Activated CD4-positive, alpha-beta T cell treated with anti-CD3 and anti-CD28 coated beads, Interleukin-2, amount 10 ng/mL, durations not matched to agents 7 days and 5 days (primary cell): ENCODE measurements at regions not wholly inside any gene's neighbourhood (a gene's known extent, or its start where the extent isn't known, plus 50 kb on each side); places are given as distances from the start of the nearest gene placed in this dataset.

Experiments used
- CTCF ChIA-PET: fragments of 350-600 bp; sonication (Branson Sonifier 250); formaldehyde crosslinking; loops from one replicate; lab custom pipeline; 2021; ENCODE audit warnings: antibody characterized with exemption; lab: Charles Lee
- POLR2A ChIA-PET: fragments of 350-600 bp; sonication (Branson Sonifier 250); formaldehyde crosslinking; loops from one replicate; lab custom pipeline; 2021; ENCODE audit warnings: antibody characterized with exemption; lab: Charles Lee
- DNase-seq: peaks from one replicate; pipeline ENCODE4 v3.0.0-alpha.2; 2020
- H3K27ac Mint-ChIP-seq: one replicate; pipeline ENCODE4 v1.8.0; 2021; ENCODE audit warnings: mild to moderate bottlenecking, moderate library complexity, mixed read lengths
- H3K27me3 Mint-ChIP-seq: one replicate; pipeline ENCODE4 v1.8.0; 2021; ENCODE audit warnings: mixed read lengths
- H3K36me3 Mint-ChIP-seq: one replicate; pipeline ENCODE4 v1.8.0; 2021; ENCODE audit warnings: low read depth, mixed read lengths
- H3K4me1 Mint-ChIP-seq: one replicate; pipeline ENCODE4 v1.8.0; 2021; ENCODE audit warnings: mixed read lengths
- H3K4me3 Mint-ChIP-seq: one replicate; pipeline ENCODE4 v1.8.0; 2021; ENCODE audit warnings: mild to moderate bottlenecking, moderate library complexity, mixed read lengths
- H3K9me3 Mint-ChIP-seq: one replicate; pipeline ENCODE4 v1.8.0; 2021; ENCODE audit warnings: mixed read lengths

DNA sequence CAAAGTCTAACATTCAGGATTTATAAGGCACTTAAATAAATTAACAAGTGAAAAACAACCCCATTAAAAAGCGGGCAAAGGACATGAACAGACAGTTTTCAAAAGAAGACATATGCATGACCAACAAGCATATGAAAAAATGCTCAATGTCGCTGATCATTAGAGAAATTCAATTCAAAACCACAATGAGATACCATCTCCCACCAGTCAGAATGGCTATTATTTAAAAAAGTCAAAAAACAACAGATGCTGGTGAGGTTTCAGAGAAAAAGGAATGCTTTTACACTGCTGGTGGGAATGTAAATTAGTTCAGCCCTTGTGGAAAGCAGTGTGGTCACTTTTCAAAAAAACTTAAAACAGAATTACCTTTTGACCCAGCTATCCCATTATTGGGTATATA lies 60.7 kb upstream of the BDKRB2 start:
- Mint-ChIP-seq H3K27ac (no peak overlapping the region), H3K9me3 (no peaks in the 10 kb centered on the region), H3K36me3 (no peaks in the 10 kb centered on the region), H3K4me1 (no peaks in the 10 kb centered on the region), H3K4me3 (no peak overlapping the region), H3K27me3 (no peaks in the 10 kb centered on the region)
- no peak for DNase-seq
- POLR2A ChIA-PET: no interaction called here
- CTCF ChIA-PET: no interaction called here

DNA sequence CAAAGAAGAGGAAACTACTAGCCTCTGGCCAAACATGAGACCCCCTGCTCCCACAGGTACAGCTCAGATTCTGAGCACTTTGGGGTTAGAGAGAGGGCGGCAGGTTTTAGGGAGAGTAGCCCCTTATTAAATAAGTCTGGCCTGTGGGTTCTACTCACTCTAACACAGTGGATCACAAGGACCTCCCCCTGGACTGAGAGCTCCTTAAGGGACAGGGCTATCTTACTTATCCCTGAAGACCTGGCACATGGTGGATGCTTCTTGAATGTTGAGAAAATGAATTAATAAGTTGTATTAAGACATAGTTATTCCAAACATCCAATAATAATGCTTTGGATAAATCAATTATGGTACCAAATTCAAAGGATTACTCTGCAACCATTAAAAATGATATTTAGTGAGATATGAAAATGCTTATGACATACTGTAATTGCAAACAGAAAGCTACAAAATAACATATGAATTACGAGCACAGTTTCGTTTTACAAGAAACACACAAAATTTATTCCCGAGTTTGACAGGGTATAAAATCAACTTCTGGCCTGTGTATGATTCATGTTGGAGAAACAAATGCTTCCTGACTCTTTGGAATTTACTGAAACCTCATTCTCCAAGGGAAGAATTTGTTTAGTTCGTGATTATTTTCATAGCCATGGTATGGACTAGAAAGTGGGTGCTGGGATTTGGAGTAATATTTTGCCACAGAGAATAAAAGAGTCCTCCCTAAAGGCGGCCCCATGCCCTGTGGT lies 59.3 kb upstream of the BDKRB2 start:
- H3K36me3 Mint-ChIP-seq: no peaks in the 10 kb centered on the region
- no peaks in the 10 kb centered on the region for H3K9me3 Mint-ChIP-seq
- no peak overlapping the region for H3K4me3 Mint-ChIP-seq
- no peak for DNase-seq
- H3K4me1 Mint-ChIP-seq: no peaks in the 10 kb centered on the region
- ChIA-PET CTCF (interaction anchor here (1.1 kb wide), 1 partner anchor 14 kb away, joined by 3 read pairs; no protein-coding TSS in a partner anchor), POLR2A (no interaction called here)
- H3K27me3 Mint-ChIP-seq: no peaks in the 10 kb centered on the region
- no peak overlapping the region for H3K27ac Mint-ChIP-seq

DNA sequence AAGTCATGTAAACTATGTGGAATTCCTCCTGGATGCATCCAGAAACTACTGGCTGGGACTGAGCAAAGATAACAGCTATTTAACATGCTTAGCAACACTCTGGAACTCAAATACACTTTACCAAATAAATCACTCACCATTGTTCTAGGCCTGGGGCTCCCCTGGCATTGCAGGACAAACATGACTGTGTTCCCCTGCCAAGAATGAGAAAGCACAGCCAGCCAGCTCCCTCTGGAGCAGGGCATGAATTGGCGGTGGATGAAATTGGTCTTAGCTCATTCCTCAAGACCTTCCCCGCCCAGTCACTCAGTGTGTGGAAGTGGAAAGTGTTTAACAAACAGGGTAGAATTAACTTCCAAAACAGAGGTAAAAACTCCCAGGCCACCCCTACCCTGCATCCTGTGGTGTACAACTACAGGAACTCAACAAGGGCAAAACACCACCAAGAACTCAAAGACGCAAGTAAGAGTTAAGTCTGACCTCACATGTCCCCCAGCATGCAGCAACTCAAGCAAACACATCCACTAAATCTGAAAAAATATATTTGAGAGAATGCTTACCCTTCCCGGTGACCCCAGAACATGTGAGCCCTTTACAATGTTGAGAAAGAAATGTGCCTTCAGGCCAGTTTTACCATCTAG lies 58.4 kb upstream of the BDKRB2 start:
- ChIA-PET POLR2A (no interaction called here), CTCF (no interaction called here)
- no peak for DNase-seq

DNA sequence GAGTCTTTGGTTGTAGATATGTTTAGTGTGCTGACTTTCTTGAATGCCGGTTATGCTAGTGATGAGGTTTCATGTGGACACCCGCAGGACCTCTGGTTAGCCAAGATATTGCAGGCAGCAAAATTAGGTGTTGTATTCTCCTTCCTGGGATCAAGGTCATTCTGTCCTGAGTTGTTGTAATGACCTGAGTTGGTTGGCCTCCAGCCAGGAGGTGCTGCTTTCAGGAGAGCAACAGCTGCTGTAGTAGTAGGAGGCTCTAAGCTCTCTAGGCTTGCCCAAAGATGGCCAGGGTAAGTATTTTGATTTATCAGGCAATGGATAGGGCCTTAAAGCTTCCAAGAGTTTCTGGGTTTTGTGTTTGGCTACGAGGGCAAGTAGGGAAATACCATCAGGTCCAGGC lies 56.0 kb upstream of the BDKRB2 start:
- H3K27me3 Mint-ChIP-seq: no peaks in the 10 kb centered on the region
- POLR2A ChIA-PET: no interaction called here
- no peaks in the 10 kb centered on the region for H3K36me3 Mint-ChIP-seq
- no peak for DNase-seq
- H3K27ac Mint-ChIP-seq: no peak overlapping the region
- CTCF ChIA-PET: no interaction called here
- no peak overlapping the region for H3K4me3 Mint-ChIP-seq
- no peaks in the 10 kb centered on the region for H3K4me1 Mint-ChIP-seq
- no peaks in the 10 kb centered on the region for H3K9me3 Mint-ChIP-seq

More for the DNA sequence above, 58.4 kb upstream of the BDKRB2 start:
- no peaks in the 10 kb centered on the region for H3K27me3 Mint-ChIP-seq
- H3K9me3 Mint-ChIP-seq: no peaks in the 10 kb centered on the region
- no peaks in the 10 kb centered on the region for H3K4me1 Mint-ChIP-seq
- H3K27ac Mint-ChIP-seq: no peak overlapping the region
- H3K4me3 Mint-ChIP-seq: no peak overlapping the region
- H3K36me3 Mint-ChIP-seq: no peaks in the 10 kb centered on the region

GRCh38 chr14:96149131-96149530 lies 55.5 kb upstream of the BDKRB2 start:
- Mint-ChIP-seq H3K36me3 (no peaks in the 10 kb centered on the region), H3K4me1 (no peaks in the 10 kb centered on the region), H3K9me3 (no peaks in the 10 kb centered on the region), H3K27ac (no peak overlapping the region), H3K27me3 (no peaks in the 10 kb centered on the region), H3K4me3 (no peak overlapping the region)
- no peak for DNase-seq
- POLR2A ChIA-PET: no interaction called here
- CTCF ChIA-PET: no interaction called here

GRCh38 chr14:96150214-96150613 lies 54.4 kb upstream of the BDKRB2 start:
- POLR2A ChIA-PET: no interaction called here
- H3K36me3 Mint-ChIP-seq: no peaks in the 10 kb centered on the region
- no peaks in the 10 kb centered on the region for H3K27me3 Mint-ChIP-seq
- no peak overlapping the region for H3K27ac Mint-ChIP-seq
- no peak overlapping the region for H3K4me3 Mint-ChIP-seq
- no peak for DNase-seq
- H3K4me1 Mint-ChIP-seq: no peaks in the 10 kb centered on the region
- CTCF ChIA-PET: no interaction called here
- H3K9me3 Mint-ChIP-seq: no peaks in the 10 kb centered on the region

GRCh38 chr14:96151242-96151641 lies 53.4 kb upstream of the BDKRB2 start:
- Mint-ChIP-seq H3K27ac (no peak overlapping the region), H3K27me3 (no peaks in the 10 kb centered on the region), H3K9me3 (no peaks in the 10 kb centered on the region), H3K4me1 (no peaks in the 10 kb centered on the region), H3K36me3 (no peaks in the 10 kb centered on the region), H3K4me3 (no peak overlapping the region)
- ChIA-PET CTCF (no interaction called here), POLR2A (no interaction called here)
- no peak for DNase-seq

DNA sequence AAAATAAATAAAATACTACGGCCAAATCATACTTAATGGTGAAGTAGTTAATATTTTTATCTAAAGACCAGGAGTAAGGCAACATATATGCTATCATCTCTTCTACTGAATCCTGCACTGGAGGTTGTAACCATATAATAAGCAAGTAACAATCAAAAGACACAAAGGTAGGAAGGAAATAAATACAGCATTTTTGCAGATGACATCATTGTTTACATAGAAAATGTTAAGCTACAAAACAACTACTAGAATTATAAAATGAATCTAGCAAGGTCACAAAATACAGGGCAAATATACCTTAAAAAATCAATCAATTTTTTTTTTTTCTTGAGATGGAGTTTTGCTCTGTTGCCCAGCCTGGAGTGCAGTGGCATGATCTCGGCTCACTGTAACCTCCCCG lies 51.6 kb upstream of the BDKRB2 start:
- Mint-ChIP-seq H3K9me3 (no peaks in the 10 kb centered on the region), H3K27ac (no peak overlapping the region), H3K36me3 (no peaks in the 10 kb centered on the region), H3K27me3 (no peaks in the 10 kb centered on the region), H3K4me1 (no peaks in the 10 kb centered on the region), H3K4me3 (no peak overlapping the region)
- ChIA-PET CTCF (interaction anchor here (0.7 to 1.2 kb wide), 2 partner anchors 47 to 482 kb away, joined by 3 read pairs; no protein-coding TSS in a partner anchor), POLR2A (no interaction called here)
- no peak for DNase-seq
